HG03520 (cell line): ENCODE measurements at regions not wholly inside any gene's neighbourhood (a gene's known extent, or its start where the extent isn't known, plus 50 kb on each side); places are given as distances from the start of the nearest gene placed in this dataset.

Experiments used
- ATAC-seq: cut with Tn5 transposase; IDR thresholded peaks from one replicate; pipeline ENCODE4 v1.9.1; 2021; ENCODE audit warnings: mild to moderate bottlenecking, moderate library complexity; ENCODE audit not compliant: unreplicated experiment

DNA sequence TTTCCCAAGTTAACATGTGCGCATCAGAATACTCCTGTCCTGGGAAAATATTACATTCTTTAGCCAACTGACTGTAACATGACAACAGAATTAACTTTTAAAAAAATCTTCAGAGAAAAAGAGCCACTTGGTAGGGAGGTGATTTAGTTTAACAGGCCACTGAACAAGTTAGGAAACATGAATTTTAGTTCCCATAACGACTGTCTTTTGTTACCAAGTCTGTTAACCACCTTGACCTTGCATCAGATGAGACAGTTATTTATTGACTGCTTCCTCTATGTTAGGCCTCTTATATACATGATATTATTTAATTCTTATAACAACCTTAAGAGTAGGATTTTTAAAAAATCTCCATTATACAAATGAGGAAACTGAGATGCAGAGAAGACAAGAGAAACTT, 268.6 kb downstream of the NDFIP2 start:
- no peak for ATAC-seq

- no peak for ATAC-seq
Observed at GRCh38 chr13:79745081-79745480, 264.1 kb downstream of the NDFIP2 start.

DNA sequence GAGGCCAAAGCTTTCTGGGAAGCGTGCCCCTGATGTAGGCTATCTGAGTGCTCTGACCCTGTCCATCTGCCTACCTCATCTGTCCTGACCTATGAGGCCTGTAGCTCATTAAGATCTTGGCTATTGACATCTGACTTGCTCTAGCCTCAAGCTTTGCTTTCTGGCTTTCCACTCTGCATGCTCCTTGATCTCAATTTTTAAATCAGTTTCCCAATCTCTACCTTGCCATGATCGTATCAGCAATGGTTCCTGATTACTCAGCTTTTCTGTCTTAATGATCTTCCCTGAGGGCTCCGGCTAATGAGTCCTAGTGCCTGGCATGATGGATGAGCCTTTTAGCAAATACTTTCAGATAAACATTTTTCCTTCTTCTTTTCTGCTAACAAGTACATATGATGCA, 262.0 kb downstream of the NDFIP2 start:
- no peak for ATAC-seq

GRCh38 chr13:79740991-79741390, 260.0 kb downstream of the NDFIP2 start:
- ATAC-seq, result no peak

GRCh38 chr13:79736356-79736755, 255.4 kb downstream of the NDFIP2 start:
- no peak for ATAC-seq

GRCh38 chr13:79735228-79735627, 254.3 kb downstream of the NDFIP2 start:
- ATAC-seq, result no peak

DNA sequence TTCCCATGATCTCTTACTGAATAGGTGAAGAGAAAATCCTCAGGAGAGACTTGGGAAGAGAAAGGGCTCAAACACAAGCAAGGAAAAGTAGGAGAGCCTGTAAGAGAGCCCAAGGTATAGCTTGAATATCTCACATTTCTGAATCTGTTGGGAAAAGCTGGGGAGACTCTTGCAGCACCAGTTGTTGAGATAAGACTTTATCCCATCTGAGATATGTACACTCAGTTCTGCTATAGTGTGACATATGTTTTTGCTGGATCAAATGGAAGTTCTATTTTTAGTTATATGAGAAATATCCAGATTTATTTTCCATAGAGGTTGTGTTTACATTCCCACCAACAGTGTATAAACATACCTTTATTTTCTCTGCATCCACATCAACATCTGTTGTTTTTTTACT, 246.1 kb downstream of the NDFIP2 start:
- no peak for ATAC-seq

DNA sequence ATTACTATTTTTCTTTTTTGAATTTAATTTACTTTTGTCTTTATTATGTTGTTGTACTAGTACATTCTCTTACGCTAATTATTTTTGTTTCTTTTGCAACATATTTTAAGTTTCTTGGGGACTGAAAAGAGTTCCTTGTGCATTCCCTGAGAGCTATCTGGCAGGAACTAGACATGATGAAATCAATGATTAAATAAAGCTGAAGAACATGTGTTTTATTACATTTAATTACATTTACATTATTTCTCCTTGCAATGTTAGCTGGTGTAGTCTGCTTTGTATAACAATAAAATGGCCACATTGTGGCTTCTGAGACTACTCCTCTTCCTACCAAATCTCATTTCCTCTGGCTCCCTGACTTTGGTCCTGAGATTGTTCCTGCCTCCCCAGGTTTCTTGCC, 244.9 kb downstream of the NDFIP2 start:
- no peak for ATAC-seq

GRCh38 chr13:79724348-79725103, 243.6 kb downstream of the NDFIP2 start:
- no peak for ATAC-seq

- ATAC-seq, result no peak
Observed at GRCh38 chr13:79723519-79724024, 242.6 kb downstream of the NDFIP2 start.

DNA sequence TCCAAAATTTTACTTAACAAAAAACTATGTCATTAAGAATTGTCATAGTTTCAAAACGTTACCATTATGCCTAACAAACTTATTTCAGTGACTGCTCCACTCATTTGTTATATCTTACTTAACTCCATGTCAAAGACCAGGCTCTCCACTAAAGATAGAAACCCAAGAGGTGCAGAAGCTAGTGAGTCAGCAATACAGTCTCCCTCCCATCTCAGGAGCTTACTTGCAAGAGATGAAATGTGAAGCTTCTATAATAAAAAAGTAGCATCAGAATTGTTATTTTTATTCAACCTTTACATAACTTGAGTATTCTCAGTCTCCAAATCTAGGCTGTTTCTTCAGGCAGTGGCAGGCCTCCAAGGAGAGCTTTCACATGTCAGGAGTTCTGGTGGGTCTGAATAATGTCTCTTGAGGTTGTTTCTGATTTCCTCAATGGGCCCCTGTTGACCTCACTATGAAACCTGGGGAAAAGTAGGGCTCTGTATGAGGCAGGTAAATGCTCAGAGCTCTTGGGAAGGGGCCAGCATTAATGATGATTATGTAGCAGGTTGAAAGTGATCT, 242.0 kb downstream of the NDFIP2 start:
- ATAC-seq, result no peak

- no peak for ATAC-seq
Observed at GRCh38 chr13:79716191-79716590, 235.2 kb downstream of the NDFIP2 start.

- no peak for ATAC-seq
Observed at GRCh38 chr13:79711631-79712030, 230.7 kb downstream of the NDFIP2 start.

- no peak for ATAC-seq
Observed at GRCh38 chr13:79710376-79710775, 229.4 kb downstream of the NDFIP2 start.

- no peak for ATAC-seq
Observed at GRCh38 chr13:79709471-79709870, 228.5 kb downstream of the NDFIP2 start.

GRCh38 chr13:79703772-79704171, 222.8 kb downstream of the NDFIP2 start:
- ATAC-seq, result peak; percentile 86

DNA sequence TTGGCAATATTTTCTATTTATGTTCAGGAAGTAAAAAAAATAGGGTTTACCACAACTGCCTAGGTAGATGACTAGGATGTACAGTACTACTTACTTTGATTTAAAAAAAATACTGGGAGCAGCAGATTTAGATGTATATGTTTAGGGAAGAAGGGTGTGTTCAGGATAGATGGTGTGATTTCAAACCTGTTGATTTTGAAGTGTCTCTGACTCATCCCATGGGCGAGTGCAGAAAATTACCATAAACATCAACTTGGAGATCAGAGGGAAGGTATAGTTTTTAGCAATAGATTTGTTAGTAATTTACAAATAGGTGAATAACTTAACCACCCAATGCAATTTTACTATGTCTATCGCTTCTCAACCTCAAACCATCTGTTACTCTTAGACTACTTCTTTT, 214.8 kb downstream of the NDFIP2 start:
- no peak for ATAC-seq

GRCh38 chr13:79692846-79693245, 211.9 kb downstream of the NDFIP2 start:
- no peak for ATAC-seq

- ATAC-seq, result no peak
Observed at GRCh38 chr13:79691826-79692225, 210.9 kb downstream of the NDFIP2 start.

- ATAC-seq, result no peak
Observed at GRCh38 chr13:79688741-79689140, 207.8 kb downstream of the NDFIP2 start.

DNA sequence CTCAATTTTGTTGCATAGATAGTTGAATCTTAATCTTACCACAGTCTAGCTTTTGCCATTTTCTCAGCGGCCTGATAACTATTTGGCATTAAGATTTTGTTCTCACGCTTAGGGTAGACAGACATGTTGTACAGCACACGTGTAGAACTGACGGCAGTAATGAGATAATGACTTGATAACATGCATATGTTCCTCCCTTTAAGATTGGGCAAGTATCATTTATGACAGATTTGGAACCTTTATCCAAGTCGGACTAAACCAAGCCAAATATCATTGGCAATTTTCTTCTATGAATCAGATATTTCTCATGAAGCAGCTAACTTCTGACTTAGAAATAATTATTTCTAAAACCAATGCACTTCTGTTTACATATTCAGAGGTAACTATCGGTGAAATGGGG, 205.5 kb downstream of the NDFIP2 start:
- no peak for ATAC-seq

- no peak for ATAC-seq
Observed at GRCh38 chr13:79684371-79684770, 203.4 kb downstream of the NDFIP2 start.

DNA sequence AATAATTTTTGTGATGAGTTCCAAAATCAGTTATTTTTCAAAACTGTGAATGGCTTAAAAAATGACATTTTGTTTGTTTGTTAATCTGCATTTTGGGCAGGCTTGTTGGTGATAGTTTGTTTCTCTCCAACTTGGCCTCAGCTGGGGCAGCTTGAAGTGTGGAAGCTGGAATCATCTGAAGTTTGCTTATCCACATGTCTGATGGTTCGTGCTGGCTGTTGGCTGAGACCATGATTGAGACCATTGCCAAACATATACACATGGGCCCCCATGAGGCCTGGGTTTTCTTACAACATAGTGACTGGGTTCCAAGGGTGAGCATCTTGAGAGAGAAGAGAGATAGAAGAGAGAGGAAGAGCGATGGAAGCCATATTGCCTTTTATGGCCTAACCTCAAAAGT, 201.2 kb downstream of the NDFIP2 start:
- no peak for ATAC-seq
